ENCODE measurements at regions not wholly inside any gene's neighbourhood (a gene's known extent, or its start where the extent isn't known, plus 50 kb on each side); places are given as distances from the start of the nearest gene placed in this dataset.

GRCh38 chr19:5290336-5291262 lies 50.0 kb downstream of the PTPRS start:
- Histone ChIP-seq H4K20me1 (ENCODE audit: insufficient read depth) (no peaks in the 10 kb centered on the region), H3K4me1 (ENCODE audit: low read depth, poor library complexity, severe bottlenecking) (no peaks in the 10 kb centered on the region), H3K4me3 (IDR thresholded peaks at IDR 0.05; ENCODE audit: insufficient read depth, low read depth, low read length) (no peak overlapping the region), H3K4me2 (no peak overlapping the region), H3K27me3 (ENCODE audit: insufficient read depth, low read depth) (peaks cover under 1% of the 10 kb centered on the region; the same call in 1 of the 2 replicates), H3K36me3 (ENCODE audit: insufficient read depth) (no peaks in the 10 kb centered on the region), H3K9ac (no peak overlapping the region), H3K27ac (no peak overlapping the region), H3K79me2 (ENCODE audit: insufficient read depth, low read depth) (no peaks in the 10 kb centered on the region), H2AFZ (ENCODE audit: low read depth) (no peak overlapping the region)
- TF ChIP-seq, protein P1, sequence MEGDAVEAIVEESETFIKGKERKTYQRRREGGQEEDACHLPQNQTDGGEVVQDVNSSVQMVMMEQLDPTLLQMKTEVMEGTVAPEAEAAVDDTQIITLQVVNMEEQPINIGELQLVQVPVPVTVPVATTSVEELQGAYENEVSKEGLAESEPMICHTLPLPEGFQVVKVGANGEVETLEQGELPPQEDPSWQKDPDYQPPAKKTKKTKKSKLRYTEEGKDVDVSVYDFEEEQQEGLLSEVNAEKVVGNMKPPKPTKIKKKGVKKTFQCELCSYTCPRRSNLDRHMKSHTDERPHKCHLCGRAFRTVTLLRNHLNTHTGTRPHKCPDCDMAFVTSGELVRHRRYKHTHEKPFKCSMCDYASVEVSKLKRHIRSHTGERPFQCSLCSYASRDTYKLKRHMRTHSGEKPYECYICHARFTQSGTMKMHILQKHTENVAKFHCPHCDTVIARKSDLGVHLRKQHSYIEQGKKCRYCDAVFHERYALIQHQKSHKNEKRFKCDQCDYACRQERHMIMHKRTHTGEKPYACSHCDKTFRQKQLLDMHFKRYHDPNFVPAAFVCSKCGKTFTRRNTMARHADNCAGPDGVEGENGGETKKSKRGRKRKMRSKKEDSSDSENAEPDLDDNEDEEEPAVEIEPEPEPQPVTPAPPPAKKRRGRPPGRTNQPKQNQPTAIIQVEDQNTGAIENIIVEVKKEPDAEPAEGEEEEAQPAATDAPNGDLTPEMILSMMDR (conservative IDR thresholded peaks at IDR 0.05; ENCODE audit: low read depth, low read length): no peak

DNA sequence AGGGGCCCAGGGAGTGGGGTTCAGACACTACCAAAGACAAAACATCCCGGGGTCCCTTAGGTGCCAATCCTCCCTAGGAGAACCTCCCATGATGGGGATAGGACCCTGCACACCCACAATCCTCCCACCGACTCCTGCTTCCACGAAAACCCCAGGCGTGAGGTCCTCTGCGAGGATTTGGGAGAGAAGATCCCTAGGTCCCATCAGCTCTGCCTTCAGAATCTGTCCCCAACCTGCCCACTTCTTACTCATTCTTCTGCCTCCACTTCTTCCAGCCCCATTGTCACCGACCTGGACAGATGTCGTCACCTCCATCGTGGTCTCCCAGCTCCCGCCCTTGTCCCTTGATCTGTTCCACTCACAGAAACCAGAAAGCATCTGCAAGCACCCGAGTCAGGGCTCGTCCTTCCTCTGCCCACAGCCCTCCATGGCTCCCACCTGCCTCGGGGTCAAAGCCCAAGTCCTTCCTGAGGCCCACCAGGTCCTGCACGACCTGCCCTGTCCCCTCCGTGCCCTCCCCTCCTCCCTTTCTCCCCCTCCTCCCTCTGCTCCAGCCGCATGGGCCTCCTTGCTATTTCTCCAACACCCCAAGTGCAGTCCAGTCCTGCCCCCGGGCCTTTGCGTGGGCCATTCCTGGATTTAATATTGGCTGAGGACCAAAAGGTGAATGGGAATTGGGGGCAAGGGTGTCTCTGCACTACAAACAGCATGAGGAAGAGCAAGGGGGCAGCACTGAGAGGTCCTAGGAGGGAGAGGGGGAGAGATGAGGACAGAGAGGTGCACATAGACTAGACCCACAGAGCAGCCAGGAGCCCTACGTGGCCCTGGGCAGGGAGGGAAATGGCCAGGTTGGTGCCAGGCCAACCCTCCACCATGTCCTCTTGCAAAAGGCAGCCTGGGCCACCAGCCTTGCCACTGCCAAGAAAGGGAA lies 51.3 kb downstream of the PTPRS start:
- peaks cover 4% of the 10 kb centered on the region; the same call in 1 of the 2 replicates for H3K27me3 ChIP-seq (ENCODE audit: insufficient read depth, low read depth)
- TF ChIP-seq, protein P1 (conservative IDR thresholded peaks at IDR 0.05; ENCODE audit: low read depth, low read length): no peak
- H3K36me3 ChIP-seq (ENCODE audit: insufficient read depth): no peaks in the 10 kb centered on the region
- H3K4me1 ChIP-seq (ENCODE audit: low read depth, poor library complexity, severe bottlenecking): no peaks in the 10 kb centered on the region
- H3K4me3 ChIP-seq (IDR thresholded peaks at IDR 0.05; ENCODE audit: insufficient read depth, low read depth, low read length): no peak overlapping the region
- H2AFZ ChIP-seq (ENCODE audit: low read depth): no peak overlapping the region
- H3K79me2 ChIP-seq (ENCODE audit: insufficient read depth, low read depth): no peaks in the 10 kb centered on the region
- no peaks in the 10 kb centered on the region for H4K20me1 ChIP-seq (ENCODE audit: insufficient read depth)
- H3K9ac ChIP-seq: no peak overlapping the region
- H3K27ac ChIP-seq: no peak overlapping the region
- no peak overlapping the region for H3K4me2 ChIP-seq

DNA sequence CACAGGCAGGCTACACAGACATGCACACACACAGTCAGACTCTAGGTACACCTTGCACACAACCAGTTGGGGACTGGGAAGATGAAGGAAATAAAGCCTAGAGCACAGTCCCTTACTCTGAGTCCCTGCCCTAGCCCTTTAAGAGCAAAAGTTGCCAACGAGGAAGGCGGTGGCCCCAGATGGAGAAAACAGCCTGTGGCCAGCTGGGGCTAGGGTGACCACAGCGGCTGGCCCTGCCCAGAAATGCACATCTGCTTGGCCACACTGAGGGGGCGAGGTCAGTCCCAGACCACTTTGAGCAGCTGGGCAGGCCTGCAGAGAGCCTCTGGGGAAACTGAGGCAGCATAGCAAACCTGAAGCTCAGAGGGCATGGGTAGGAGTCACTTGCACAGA lies 52.3 kb downstream of the PTPRS start:
- Histone ChIP-seq H3K9ac (no peak overlapping the region), H3K27ac (no peak overlapping the region), H2AFZ (ENCODE audit: low read depth) (no peak overlapping the region), H3K4me3 (IDR thresholded peaks at IDR 0.05; ENCODE audit: insufficient read depth, low read depth, low read length) (no peak overlapping the region), H3K27me3 (ENCODE audit: insufficient read depth, low read depth) (peaks cover 11% of the 10 kb centered on the region), H3K79me2 (ENCODE audit: insufficient read depth, low read depth) (no peaks in the 10 kb centered on the region), H3K4me2 (no peak overlapping the region), H3K36me3 (ENCODE audit: insufficient read depth) (no peaks in the 10 kb centered on the region), H4K20me1 (ENCODE audit: insufficient read depth) (no peaks in the 10 kb centered on the region), H3K4me1 (ENCODE audit: low read depth, poor library complexity, severe bottlenecking) (no peaks in the 10 kb centered on the region)
- TF ChIP-seq, protein P1 (conservative IDR thresholded peaks at IDR 0.05; ENCODE audit: low read depth, low read length): no peak

DNA sequence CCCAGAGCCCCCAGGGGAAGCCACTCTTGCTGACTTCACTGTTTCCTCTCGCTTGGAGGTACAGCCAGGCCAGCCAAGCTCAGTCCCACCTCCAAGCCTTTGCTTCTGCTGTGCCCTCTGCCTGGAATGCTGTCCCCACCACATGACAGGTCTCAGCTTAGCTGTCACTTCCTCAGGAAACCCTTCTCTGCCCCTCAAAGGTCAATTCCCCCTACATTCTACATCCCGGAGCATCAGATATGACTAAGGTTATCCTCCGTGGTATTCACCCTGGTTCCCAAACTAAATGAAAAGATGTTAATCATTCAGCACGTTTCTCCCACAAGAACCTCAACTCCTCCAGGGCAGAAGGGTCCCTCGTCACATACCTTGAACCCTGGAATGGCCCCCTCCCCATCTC lies 53.5 kb downstream of the PTPRS start:
- H3K4me1 ChIP-seq (ENCODE audit: low read depth, poor library complexity, severe bottlenecking): no peaks in the 10 kb centered on the region
- H3K4me3 ChIP-seq (IDR thresholded peaks at IDR 0.05; ENCODE audit: insufficient read depth, low read depth, low read length): no peak overlapping the region
- H4K20me1 ChIP-seq (ENCODE audit: insufficient read depth): no peaks in the 10 kb centered on the region
- no peak overlapping the region for H3K9ac ChIP-seq
- no peak overlapping the region for H2AFZ ChIP-seq (ENCODE audit: low read depth)
- no peaks in the 10 kb centered on the region for H3K36me3 ChIP-seq (ENCODE audit: insufficient read depth)
- no peaks in the 10 kb centered on the region for H3K79me2 ChIP-seq (ENCODE audit: insufficient read depth, low read depth)
- no peak overlapping the region for H3K4me2 ChIP-seq
- no peak overlapping the region for H3K27ac ChIP-seq
- TF ChIP-seq, protein P1 (conservative IDR thresholded peaks at IDR 0.05; ENCODE audit: low read depth, low read length): no peak
- peaks cover 13% of the 10 kb centered on the region for H3K27me3 ChIP-seq (ENCODE audit: insufficient read depth, low read depth)

Data from KMS-11 (cell line).